PC-9 (cell line): ENCODE measurements at regions not wholly inside any gene's neighbourhood (a gene's known extent, or its start where the extent isn't known, plus 50 kb on each side); places are given as distances from the start of the nearest gene placed in this dataset.

ENCODE experiments used
- BruUV-seq: library from RNA; stranded (reverse); fragments of 400-500 nt; replicated peaks from 2 replicates; lab custom pipeline; 2021; lab: Mats Ljungman, UMichigan
- CTCF ChIA-PET: fragments of 300-600 bp; sonication (Branson Sonifier 250); formaldehyde crosslinking; loops from one replicate; lab custom pipeline; 2022; ENCODE audit warnings: antibody characterized with exemption; lab: Charles Lee
- POLR2A ChIA-PET: fragments of 300-600 bp; sonication (Branson Sonifier 250); formaldehyde crosslinking; loops from one replicate; lab custom pipeline; 2022; ENCODE audit warnings: antibody characterized with exemption; ENCODE audit not compliant: unreplicated experiment; lab: Charles Lee
- DNase-seq, 2 experiments: peaks; one replicate each; pipeline versions ENCODE4 v3.0.0 to v3.0.0-alpha.2; 2015 to 2022; ENCODE audit warnings: mixed read lengths in 1 of 2
- H2AFZ ChIP-seq: fragments of 200-600 bp; sonication (generic); 2 replicates; pipeline ENCODE4 v1.8.1; 2017; ENCODE audit warnings: antibody characterized with exemption
- H3F3A ChIP-seq: fragments of 200-600 bp; sonication (generic); 2 replicates; pipeline ENCODE4 v1.8.1; 2017; ENCODE audit warnings: antibody characterized with exemption, mild to moderate bottlenecking, low read depth; ENCODE audit not compliant: insufficient read depth
- H3K27ac ChIP-seq: fragments of 200-600 bp; sonication (generic); 2 replicates; pipeline ENCODE4 v1.6.1; 2016; ENCODE audit warnings: mixed run types
- H3K27me3 ChIP-seq: fragments of 200-600 bp; sonication (generic); 2 replicates; pipeline ENCODE4 v1.6.1; 2016; ENCODE audit warnings: low read depth, mixed run types; ENCODE audit not compliant: insufficient read depth
- H3K36me3 ChIP-seq: fragments of 200-600 bp; sonication (generic); 2 replicates; pipeline ENCODE4 v1.6.1; 2016; ENCODE audit warnings: low read depth, mixed run types
- H3K4me1 ChIP-seq: fragments of 200-600 bp; sonication (generic); replicated peaks from 2 replicates; pipeline ENCODE4 v1.6.1; 2016; ENCODE audit warnings: mixed run types; ENCODE audit not compliant: insufficient read depth
- H3K4me2 ChIP-seq: fragments of 200-600 bp; sonication (generic); 2 replicates; pipeline ENCODE4 v1.6.1; 2017; ENCODE audit warnings: mixed run types
- H3K4me3 ChIP-seq: fragments of 200-600 bp; sonication (generic); 2 replicates; pipeline ENCODE4 v1.6.1; 2016; ENCODE audit warnings: mixed run types
- H3K79me2 ChIP-seq: fragments of 200-600 bp; sonication (generic); 2 replicates; pipeline ENCODE4 v1.6.1; 2017; ENCODE audit warnings: low read depth, mixed run types
- H3K9me2 ChIP-seq: fragments of 200-600 bp; sonication (generic); 2 replicates; pipeline ENCODE4 v1.8.1; 2017; ENCODE audit warnings: mild to moderate bottlenecking; ENCODE audit not compliant: insufficient read depth
- H3K9me3 ChIP-seq: fragments of 200-600 bp; sonication (generic); 2 replicates; pipeline ENCODE4 v1.8.1; 2016; ENCODE audit warnings: low read depth; ENCODE audit not compliant: insufficient read depth
- H4K20me1 ChIP-seq: fragments of 200-600 bp; sonication (generic); 2 replicates; pipeline ENCODE4 v1.8.1; 2017; ENCODE audit not compliant: insufficient read depth
- CTCF ChIP-seq: fragments of 200-600 bp; sonication (generic); conservative IDR thresholded peaks from 2 replicates; pipeline ENCODE4 v1.6.1; 2017; ENCODE audit warnings: mixed run types, antibody characterized with exemption, mild to moderate bottlenecking, moderate library complexity
- EZH2 ChIP-seq: fragments of 200-600 bp; sonication (generic); IDR thresholded peaks from 2 replicates; pipeline ENCODE4 v1.8.0; 2017; ENCODE audit warnings: antibody characterized with exemption, low read depth
- intact Hi-C: fragments of 100-400 bp; cut with micrococcal nuclease; formaldehyde crosslinking; loops from one replicate; pipeline ENCODE4 v1.10.0; 2022; ENCODE audit not compliant: unreplicated experiment

GRCh38 chr13:65085977-65086376 is 2144.2 kb downstream of the PCDH9 start:
- no peak for DNase-seq
- Histone ChIP-seq H4K20me1 (no peaks in the 10 kb centered on the region), H3K4me1 (no peaks in the 10 kb centered on the region), H3K9me3 (no peaks in the 10 kb centered on the region), H3K79me2 (no peaks in the 10 kb centered on the region), H3K36me3 (no peaks in the 10 kb centered on the region), H3F3A (no peaks in the 10 kb centered on the region), H2AFZ (no peak overlapping the region), H3K27ac (no peak overlapping the region), H3K9me2 (no peaks in the 10 kb centered on the region), H3K27me3 (no peaks in the 10 kb centered on the region), H3K4me3 (no peak overlapping the region), H3K4me2 (no peak overlapping the region)
- TF ChIP-seq CTCF (no peak), EZH2 (no peak)
- ChIA-PET CTCF (no interaction called here), POLR2A (interaction anchor here (0.5 kb wide), 1 partner anchor 886 kb away, joined by 6 read pairs; no protein-coding TSS in a partner anchor)
- no TSS peak for BruUV-seq
- intact Hi-C loops, result no loop called here

GRCh38 chr13:65074248-65074647 is 2155.9 kb downstream of the PCDH9 start:
- no peaks in the 10 kb centered on the region for H3K9me2 ChIP-seq
- BruUV-seq, result no TSS peak
- H3K4me3 ChIP-seq, result no peak overlapping the region
- intact Hi-C loops, result no loop called here
- H2AFZ ChIP-seq, result no peak overlapping the region
- no peaks in the 10 kb centered on the region for H3K27me3 ChIP-seq
- H3K9me3 ChIP-seq, result no peaks in the 10 kb centered on the region
- DNase-seq, result no peak
- no peak overlapping the region for H3K27ac ChIP-seq
- H3F3A ChIP-seq, result no peaks in the 10 kb centered on the region
- H3K79me2 ChIP-seq, result no peaks in the 10 kb centered on the region
- no peaks in the 10 kb centered on the region for H4K20me1 ChIP-seq
- H3K4me2 ChIP-seq, result no peak overlapping the region
- CTCF ChIA-PET, result no interaction called here
- TF ChIP-seq CTCF, result no peak
- TF ChIP-seq EZH2, result no peak
- H3K36me3 ChIP-seq, result no peaks in the 10 kb centered on the region
- no peaks in the 10 kb centered on the region for H3K4me1 ChIP-seq
- POLR2A ChIA-PET, result no interaction called here

- H2AFZ ChIP-seq, result peak overlapping the region; percentile 55; the same call in 1 of the 2 replicates
- H3K9me3 ChIP-seq, result no peaks in the 10 kb centered on the region
- no peaks in the 10 kb centered on the region for H3K27me3 ChIP-seq
- ChIA-PET CTCF (no interaction called here), POLR2A (no interaction called here)
- no peaks in the 10 kb centered on the region for H4K20me1 ChIP-seq
- no peaks in the 10 kb centered on the region for H3K4me1 ChIP-seq
- H3K9me2 ChIP-seq, result no peaks in the 10 kb centered on the region
- no peak for TF ChIP-seq CTCF
- no peak for TF ChIP-seq EZH2
- no peak overlapping the region for H3K4me2 ChIP-seq
- H3K4me3 ChIP-seq, result no peak overlapping the region
- no peaks in the 10 kb centered on the region for H3F3A ChIP-seq
- H3K79me2 ChIP-seq, result no peaks in the 10 kb centered on the region
- intact Hi-C loops, result no loop called here
- no peak overlapping the region for H3K27ac ChIP-seq
- no TSS peak for BruUV-seq
- DNase-seq, result no peak
- no peaks in the 10 kb centered on the region for H3K36me3 ChIP-seq
Observed at GRCh38 chr13:65064967-65065366, 2165.2 kb downstream of the PCDH9 start.
